Activated CD8-positive, alpha-beta T cell treated with anti-CD3 and anti-CD28 coated beads for 36 hours (primary cell): ENCODE measurements at regions not wholly inside any gene's neighbourhood (a gene's known extent, or its start where the extent isn't known, plus 50 kb on each side); places are given as distances from the start of the nearest gene placed in this dataset.

Experiments
- ATAC-seq: fragments of 200-7000 bp; cut with Tn5 transposase; one replicate; pipeline ENCODE4 v1.10.0; 2021; ENCODE audit warnings: mild to moderate bottlenecking, moderate library complexity
- CTCF ChIA-PET: fragments of 350-600 bp; sonication (Branson Sonifier 250); formaldehyde crosslinking; loops from one replicate; lab custom pipeline; 2021; ENCODE audit warnings: antibody characterized with exemption; lab: Charles Lee
- POLR2A ChIA-PET: fragments of 350-600 bp; sonication (Branson Sonifier 250); formaldehyde crosslinking; loops from one replicate; lab custom pipeline; 2021; ENCODE audit warnings: antibody characterized with exemption; lab: Charles Lee
- DNase-seq: peaks from one replicate; pipeline ENCODE4 v3.0.0-alpha.2; 2020
- H3K27ac Mint-ChIP-seq: one replicate; pipeline ENCODE4 v1.8.0; 2021; ENCODE audit warnings: mild to moderate bottlenecking, mixed read lengths
- H3K27me3 Mint-ChIP-seq: one replicate; pipeline ENCODE4 v1.8.0; 2021; ENCODE audit warnings: mixed read lengths
- H3K36me3 Mint-ChIP-seq: one replicate; pipeline ENCODE4 v1.8.0; 2021; ENCODE audit warnings: low read depth, mixed read lengths
- H3K4me1 Mint-ChIP-seq: one replicate; pipeline ENCODE4 v1.8.0; 2021; ENCODE audit warnings: low read depth, mixed read lengths
- H3K4me3 Mint-ChIP-seq: one replicate; pipeline ENCODE4 v1.8.0; 2021; ENCODE audit warnings: mild to moderate bottlenecking, moderate library complexity, mixed read lengths
- H3K9me3 Mint-ChIP-seq: one replicate; pipeline ENCODE4 v1.8.0; 2021; ENCODE audit warnings: mixed read lengths
- intact Hi-C: fragments of 100-400 bp; cut with micrococcal nuclease; formaldehyde crosslinking; loops from one replicate; pipeline ENCODE4 v1.10.0; 2022
- TF ChIP-seq, protein P1 (sequence below): fragments of 200-600 bp; IDR thresholded peaks from one replicate; pipeline ENCODE4 v1.8.0; 2022; ENCODE audit warnings: antibody characterized with exemption, mild to moderate bottlenecking

DNA sequence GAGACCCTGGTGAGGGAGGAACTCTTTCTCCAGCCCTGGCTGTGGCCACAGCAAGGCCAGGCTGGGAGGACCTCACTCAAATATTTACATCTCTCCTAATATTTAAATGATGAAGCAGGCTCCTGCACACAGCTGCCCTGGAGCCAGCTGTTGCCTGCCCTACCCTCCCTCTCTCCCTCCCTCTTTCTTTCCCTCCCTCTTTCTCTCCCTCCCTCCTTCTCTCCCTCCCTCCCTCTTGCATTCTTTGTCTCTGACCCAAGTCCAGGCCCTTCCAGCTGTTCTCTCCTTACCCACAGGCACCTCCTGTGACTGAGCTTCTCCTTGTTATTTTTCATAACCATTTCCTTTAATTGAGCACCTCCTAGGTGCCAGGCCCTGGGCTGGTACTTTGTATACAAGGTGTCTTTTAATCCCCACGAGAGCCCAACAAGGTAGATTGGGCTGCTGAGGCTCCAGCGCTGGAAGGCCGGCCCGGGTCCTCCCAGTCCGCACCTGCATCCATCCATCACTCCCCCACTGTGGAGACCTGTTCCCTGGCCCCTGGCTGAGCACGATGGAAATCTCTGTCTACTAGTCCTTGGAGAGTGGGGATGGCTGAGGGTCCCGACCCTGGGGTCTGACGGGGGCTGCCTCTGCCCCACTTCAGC is 242.3 kb downstream of the SEC14L1 start:
- Mint-ChIP-seq H3K27me3 (no peaks in the 10 kb centered on the region), H3K27ac (peak overlapping the region; percentile 63), H3K9me3 (no peaks in the 10 kb centered on the region), H3K4me1 (peaks cover 87% of the 10 kb centered on the region), H3K4me3 (no peak overlapping the region), H3K36me3 (no peaks in the 10 kb centered on the region)
- DNase-seq (no peak), ATAC-seq (peak; percentile 5)
- TF ChIP-seq, protein P1, sequence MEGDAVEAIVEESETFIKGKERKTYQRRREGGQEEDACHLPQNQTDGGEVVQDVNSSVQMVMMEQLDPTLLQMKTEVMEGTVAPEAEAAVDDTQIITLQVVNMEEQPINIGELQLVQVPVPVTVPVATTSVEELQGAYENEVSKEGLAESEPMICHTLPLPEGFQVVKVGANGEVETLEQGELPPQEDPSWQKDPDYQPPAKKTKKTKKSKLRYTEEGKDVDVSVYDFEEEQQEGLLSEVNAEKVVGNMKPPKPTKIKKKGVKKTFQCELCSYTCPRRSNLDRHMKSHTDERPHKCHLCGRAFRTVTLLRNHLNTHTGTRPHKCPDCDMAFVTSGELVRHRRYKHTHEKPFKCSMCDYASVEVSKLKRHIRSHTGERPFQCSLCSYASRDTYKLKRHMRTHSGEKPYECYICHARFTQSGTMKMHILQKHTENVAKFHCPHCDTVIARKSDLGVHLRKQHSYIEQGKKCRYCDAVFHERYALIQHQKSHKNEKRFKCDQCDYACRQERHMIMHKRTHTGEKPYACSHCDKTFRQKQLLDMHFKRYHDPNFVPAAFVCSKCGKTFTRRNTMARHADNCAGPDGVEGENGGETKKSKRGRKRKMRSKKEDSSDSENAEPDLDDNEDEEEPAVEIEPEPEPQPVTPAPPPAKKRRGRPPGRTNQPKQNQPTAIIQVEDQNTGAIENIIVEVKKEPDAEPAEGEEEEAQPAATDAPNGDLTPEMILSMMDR = no peak
- intact Hi-C loops = no loop called here
- ChIA-PET CTCF (interaction anchor here (0.6 to 2.8 kb wide), 3 partner anchors 17 to 90 kb away, joined by 3 to 13 read pairs (median 10); no protein-coding TSS in a partner anchor), POLR2A (interaction anchor here (1.0 to 2.2 kb wide), 7 partner anchors 8 to 70 kb away, joined by 3 to 14 read pairs (median 5); no protein-coding TSS in a partner anchor)

DNA sequence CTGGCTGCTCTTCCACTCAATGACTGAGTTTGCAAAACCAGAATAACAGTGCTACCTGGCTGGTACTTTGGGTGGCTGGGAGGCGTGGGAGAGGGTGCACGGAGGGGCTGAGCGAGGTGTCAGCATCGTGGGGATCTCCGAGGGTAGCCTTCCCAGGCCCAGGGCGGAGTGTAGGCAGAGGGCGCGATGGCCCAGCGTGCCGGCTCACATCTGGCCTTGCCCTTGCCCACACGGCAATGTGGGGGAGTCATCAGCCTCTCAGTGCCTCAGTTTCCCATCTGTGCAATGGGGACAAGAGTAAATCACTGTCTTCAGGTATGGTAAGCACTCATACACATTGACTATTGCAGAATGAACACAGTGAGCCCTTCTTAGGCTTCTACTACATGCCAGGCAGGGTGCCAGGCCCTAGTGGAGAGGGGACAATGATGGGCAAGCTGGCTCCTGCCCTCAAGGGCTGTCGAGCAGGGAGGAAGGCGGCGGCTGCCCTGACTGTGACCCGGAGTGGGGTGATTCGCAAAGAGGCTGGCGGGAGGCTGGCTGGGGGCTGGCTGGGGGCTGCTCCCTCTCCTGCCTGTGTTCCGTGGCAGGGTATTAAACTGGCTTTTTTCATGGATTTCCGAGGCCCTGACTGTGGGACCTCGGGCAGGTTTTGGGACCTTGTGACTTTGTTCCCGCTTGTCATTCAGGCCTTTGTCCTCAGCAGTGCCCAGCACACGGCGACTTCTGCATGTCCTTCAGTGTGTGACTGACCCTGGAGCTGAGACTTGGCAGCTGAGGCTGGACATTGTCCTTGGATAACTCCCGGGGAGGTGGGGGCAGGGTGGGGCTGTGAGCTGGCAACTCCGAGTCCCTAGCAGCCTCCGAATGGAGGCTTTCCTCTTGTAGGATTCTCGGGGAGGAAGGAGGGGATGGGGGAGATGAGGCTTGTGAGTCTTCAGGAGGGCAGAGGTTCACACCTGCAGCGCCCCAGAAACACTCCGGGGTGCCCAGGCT is 243.1 kb downstream of the SEC14L1 start:
- Mint-ChIP-seq H3K9me3 (no peaks in the 10 kb centered on the region), H3K27me3 (no peaks in the 10 kb centered on the region), H3K36me3 (no peaks in the 10 kb centered on the region), H3K27ac (peak overlapping the region; percentile 9), H3K4me1 (peaks cover 87% of the 10 kb centered on the region), H3K4me3 (no peak overlapping the region)
- ATAC-seq (no peak), DNase-seq (no peak)
- POLR2A ChIA-PET = interaction anchor here (1.1 to 2.1 kb wide), 2 partner anchors 51 to 69 kb away, joined by 3 to 5 read pairs; no protein-coding TSS in a partner anchor
- TF ChIP-seq, protein P1 = no peak
- intact Hi-C loops = no loop called here
- CTCF ChIA-PET = interaction anchor here (1.3 to 2.8 kb wide), 3 partner anchors 16 to 53 kb away, joined by 3 to 13 read pairs (median 10); no protein-coding TSS in a partner anchor

DNA sequence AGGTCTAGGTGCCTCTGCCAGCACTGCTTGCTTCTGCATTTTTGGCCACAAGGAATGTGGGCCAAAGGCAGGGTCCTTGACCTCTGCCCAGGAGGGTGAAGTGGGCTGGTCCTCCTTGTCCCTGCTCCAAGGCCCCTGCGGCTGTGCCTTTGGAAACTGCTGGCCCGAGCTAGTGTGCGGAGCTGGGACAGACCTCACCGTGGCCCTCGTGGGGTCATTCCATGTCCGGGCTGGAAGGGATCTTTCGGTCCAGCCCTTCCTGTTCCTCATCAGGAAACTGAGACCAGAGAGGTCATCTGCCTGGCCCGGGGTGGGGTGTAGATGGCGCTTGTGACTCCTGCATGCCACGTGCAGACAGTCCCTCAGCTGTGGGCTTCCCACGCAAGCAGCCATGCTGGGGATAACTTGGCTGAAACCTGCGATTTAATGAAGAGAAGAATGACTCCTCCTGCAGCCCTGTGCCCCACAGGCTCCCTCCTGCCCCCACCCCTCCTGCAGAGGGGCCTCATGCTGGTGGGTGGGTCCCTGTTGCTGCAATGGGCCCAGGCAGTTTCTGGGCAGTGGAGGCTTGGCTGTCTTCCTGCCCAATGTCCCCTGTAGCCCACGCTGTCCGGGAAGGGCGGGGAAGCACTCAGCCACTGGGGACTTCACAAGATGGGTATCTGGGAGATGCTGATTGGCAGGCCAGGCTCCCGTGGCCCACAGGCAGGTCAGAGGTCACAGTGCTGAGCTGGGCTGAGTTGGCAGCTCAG is 245.2 kb downstream of the SEC14L1 start:
- ATAC-seq (no peak), DNase-seq (peak; percentile 42)
- TF ChIP-seq, protein P1 = no peak
- peaks cover 3% of the 10 kb centered on the region for H3K36me3 Mint-ChIP-seq
- H3K4me1 Mint-ChIP-seq = peaks cover 83% of the 10 kb centered on the region
- peak overlapping the region; percentile 39 for H3K27ac Mint-ChIP-seq
- H3K4me3 Mint-ChIP-seq = no peak overlapping the region
- H3K27me3 Mint-ChIP-seq = no peaks in the 10 kb centered on the region
- ChIA-PET POLR2A (interaction anchor here (0.6 to 4.3 kb wide), 3 partner anchors 10 to 829 kb away, joined by 3 to 52 read pairs (median 4); no protein-coding TSS in a partner anchor), CTCF (interaction anchor here (1.1 to 1.3 kb wide), 2 partner anchors 14 to 44 kb away, joined by 4 read pairs; no protein-coding TSS in a partner anchor)
- no peaks in the 10 kb centered on the region for H3K9me3 Mint-ChIP-seq
- intact Hi-C loops = no loop called here

DNA sequence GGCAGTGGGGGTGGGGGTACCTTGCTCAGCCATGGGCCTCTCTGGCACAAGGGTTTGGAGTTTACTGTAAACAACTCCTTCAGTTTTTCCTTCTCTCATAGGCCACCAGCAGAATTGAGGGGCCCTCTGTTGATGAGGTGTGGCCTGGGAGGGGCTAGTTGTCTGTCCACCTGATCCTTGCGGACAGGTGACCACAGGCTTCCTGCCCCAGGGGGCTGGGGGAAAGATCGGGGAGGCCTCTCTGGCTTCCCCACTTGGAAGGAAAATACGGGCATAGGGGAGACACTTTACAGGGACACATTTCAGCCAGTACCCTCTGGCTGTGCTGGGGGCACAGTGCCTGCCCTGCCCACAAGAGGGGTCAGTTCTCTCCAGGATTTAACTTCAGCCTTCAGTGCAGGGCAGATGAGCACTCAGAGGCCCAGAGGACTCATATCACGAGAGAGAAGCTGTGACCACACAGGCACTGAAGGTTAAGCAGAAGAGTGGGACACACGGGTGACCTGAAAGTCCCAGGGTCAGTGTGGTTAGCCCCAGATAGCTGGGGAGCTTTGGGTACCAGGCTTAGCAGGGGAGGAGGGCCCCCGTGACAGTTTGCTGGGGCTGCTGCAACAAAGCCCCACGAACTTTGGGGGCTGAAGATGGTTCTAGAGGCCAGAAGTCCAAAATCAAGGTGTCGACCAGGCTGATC is 245.9 kb downstream of the SEC14L1 start:
- Mint-ChIP-seq H3K36me3 (peaks cover 7% of the 10 kb centered on the region), H3K4me3 (no peak overlapping the region), H3K9me3 (no peaks in the 10 kb centered on the region), H3K4me1 (peaks cover 83% of the 10 kb centered on the region), H3K27ac (peak overlapping the region; percentile 55), H3K27me3 (no peaks in the 10 kb centered on the region)
- DNase-seq (peak; percentile 62), ATAC-seq (no peak)
- intact Hi-C loops = no loop called here
- ChIA-PET POLR2A (interaction anchor here (1.2 to 4.3 kb wide), 4 partner anchors 11 to 88 kb away, joined by 3 to 52 read pairs (median 4); no protein-coding TSS in a partner anchor), CTCF (interaction anchor here (1.1 to 1.3 kb wide), 2 partner anchors 13 to 43 kb away, joined by 4 read pairs; no protein-coding TSS in a partner anchor)
- TF ChIP-seq, protein P1 = no peak
